ENCODE measurements at regions not wholly inside any gene's neighbourhood (a gene's known extent, or its start where the extent isn't known, plus 50 kb on each side); places are given as distances from the start of the nearest gene placed in this dataset.

DNA sequence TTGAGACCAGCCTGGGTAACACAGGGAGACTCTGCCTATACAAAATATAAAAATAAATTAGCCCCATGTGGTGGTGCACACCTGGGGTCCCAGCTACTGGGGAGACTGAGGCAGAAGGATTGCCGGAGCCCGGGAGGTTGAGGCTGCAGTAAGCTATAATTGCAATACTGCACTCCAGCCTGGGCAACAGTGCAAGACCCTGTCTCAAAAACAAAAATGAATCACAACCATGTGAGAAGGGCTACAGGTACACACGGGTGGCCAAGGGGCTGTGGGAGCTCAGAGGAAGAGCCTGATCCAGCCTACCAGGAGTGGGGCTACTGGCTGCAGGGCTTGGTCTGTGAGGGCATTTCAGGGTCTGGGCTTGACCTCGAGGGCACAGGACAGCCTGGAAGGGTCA lies 55.2 kb upstream of the STXBP1 start:
- no peak overlapping the region for H2AK5ac ChIP-seq (ENCODE audit: low read depth, low read length)
- H3K14ac ChIP-seq (ENCODE audit: low read length) = no peak overlapping the region
- H4K8ac ChIP-seq (ENCODE audit: low read depth, low read length) = no peak overlapping the region
- peak overlapping the region; percentile 82 for H3K18ac ChIP-seq (ENCODE audit: low read length)
- H3K4ac ChIP-seq (ENCODE audit: low read length) = peak overlapping the region; percentile 20
- H2AFZ ChIP-seq (ENCODE audit: low read length) = no peak overlapping the region
- peak overlapping the region; percentile 27 for H3K9ac ChIP-seq (ENCODE audit: low read depth, low read length, poor library complexity)
- H3K79me1 ChIP-seq (ENCODE audit: low read depth, low read length) = peaks cover 3% of the 10 kb centered on the region
- no CpG with 5 or more reads among the region's 4 CpGs for WGBS, 2 donors (ENCODE audit: extremely low coverage in 2 of 2, insufficient read length in 2 of 2, insufficient replicate concordance in 1 of 2)
- no peaks in the 10 kb centered on the region for H3K27me3 ChIP-seq (ENCODE audit: control insufficient read depth in 3 of 3, insufficient read depth in 3 of 3, low read depth in 1 of 3, low read length in 3 of 3)
- H2BK120ac ChIP-seq (ENCODE audit: low read depth, low read length) = peak overlapping the region; percentile 10
- no peak overlapping the region for H3K27ac ChIP-seq (replicated peaks; ENCODE audit: low read length)
- no peak overlapping the region for H3K4me3 ChIP-seq (ENCODE audit: low read length in 2 of 2)
- peak overlapping the region; percentile 87 for H2BK15ac ChIP-seq (ENCODE audit: low read length)
- DNase-seq (ENCODE audit: low spot score) = no peak
- no peaks in the 10 kb centered on the region for H3K9me3 ChIP-seq (replicated peaks in 1 of 2; ENCODE audit: control insufficient read depth in 2 of 2, insufficient read depth in 1 of 2, low read depth in 1 of 2, low read length in 2 of 2)
- H3K4me1 ChIP-seq (ENCODE audit: control insufficient read depth in 2 of 2, insufficient read depth in 1 of 2, low read depth in 1 of 2, low read length in 2 of 2) = peaks cover 36 to 40% of the 10 kb centered on the region in 2 donors
- peak overlapping the region; percentile 93 for H2BK5ac ChIP-seq (ENCODE audit: low read length)
- no peak overlapping the region for H2BK12ac ChIP-seq (ENCODE audit: low read length)
- H3K23ac ChIP-seq (ENCODE audit: low read depth, low read length, poor library complexity) = no peak overlapping the region
- no peak overlapping the region for H4K91ac ChIP-seq (ENCODE audit: low read depth, low read length, poor library complexity)
- no peak overlapping the region for H3K4me2 ChIP-seq (ENCODE audit: insufficient read depth, low read length, poor library complexity, severe bottlenecking)
- H3K36me3 ChIP-seq (replicated peaks in 1 of 2; ENCODE audit: control insufficient read depth in 2 of 2, insufficient read depth in 2 of 2, low read length in 2 of 2) = peaks cover 3 to 5% of the 10 kb centered on the region in 2 donors

DNA sequence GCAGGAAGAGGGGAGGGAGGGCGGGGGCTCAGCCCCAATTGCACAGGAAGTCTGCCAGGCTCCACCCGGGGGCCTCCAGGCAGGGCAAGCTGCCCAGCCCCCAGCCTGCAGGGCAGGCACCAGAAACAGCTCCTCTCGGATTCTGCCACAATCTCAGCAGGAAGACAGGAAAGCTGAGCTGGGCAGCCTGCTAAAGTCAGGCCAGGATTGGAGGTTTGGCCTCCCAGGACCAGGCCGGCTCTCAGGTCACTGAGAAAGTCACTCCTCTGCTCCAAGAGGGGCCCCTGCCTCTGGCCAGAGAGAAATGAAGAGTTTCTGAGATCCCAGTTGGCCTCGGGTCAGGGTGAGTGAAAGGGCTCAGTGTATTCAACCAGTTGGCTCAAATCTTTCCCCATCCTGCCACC lies 54.6 kb upstream of the STXBP1 start:
- H2BK120ac ChIP-seq (ENCODE audit: low read depth, low read length) = peak overlapping the region; percentile 10
- H3K36me3 ChIP-seq (replicated peaks in 1 of 2; ENCODE audit: control insufficient read depth in 2 of 2, insufficient read depth in 2 of 2, low read length in 2 of 2) = peaks cover 3 to 5% of the 10 kb centered on the region in 2 donors
- H2AK5ac ChIP-seq (ENCODE audit: low read depth, low read length) = no peak overlapping the region
- H4K91ac ChIP-seq (ENCODE audit: low read depth, low read length, poor library complexity) = no peak overlapping the region
- H3K18ac ChIP-seq (ENCODE audit: low read length) = peak overlapping the region; percentile 64
- no peak overlapping the region for H3K4me3 ChIP-seq (ENCODE audit: low read length in 2 of 2)
- no peak overlapping the region for H3K9ac ChIP-seq (ENCODE audit: low read depth, low read length, poor library complexity)
- peak overlapping the region; percentile 16 for H2BK15ac ChIP-seq (ENCODE audit: low read length)
- no peaks in the 10 kb centered on the region for H3K27me3 ChIP-seq (ENCODE audit: control insufficient read depth in 3 of 3, insufficient read depth in 3 of 3, low read depth in 1 of 3, low read length in 3 of 3)
- H3K4me1 ChIP-seq (ENCODE audit: control insufficient read depth in 2 of 2, insufficient read depth in 1 of 2, low read depth in 1 of 2, low read length in 2 of 2) = peaks cover 36 to 40% of the 10 kb centered on the region in 2 donors
- H2AFZ ChIP-seq (ENCODE audit: low read length) = peak overlapping the region; percentile 70
- no peak for DNase-seq (ENCODE audit: low spot score)
- peak overlapping the region; percentile 93 for H2BK5ac ChIP-seq (ENCODE audit: low read length)
- H3K79me1 ChIP-seq (ENCODE audit: low read depth, low read length) = peaks cover 3% of the 10 kb centered on the region
- H3K14ac ChIP-seq (ENCODE audit: low read length) = peak overlapping the region; percentile 65
- H3K27ac ChIP-seq (replicated peaks; ENCODE audit: low read length) = peak overlapping the region; percentile 36
- H4K8ac ChIP-seq (ENCODE audit: low read depth, low read length) = no peak overlapping the region
- H3K9me3 ChIP-seq (replicated peaks in 1 of 2; ENCODE audit: control insufficient read depth in 2 of 2, insufficient read depth in 1 of 2, low read depth in 1 of 2, low read length in 2 of 2) = no peaks in the 10 kb centered on the region
- no peak overlapping the region for H3K4ac ChIP-seq (ENCODE audit: low read length)
- WGBS, 2 donors (ENCODE audit: extremely low coverage in 2 of 2, insufficient read length in 2 of 2, insufficient replicate concordance in 1 of 2) = no CpG with 5 or more reads among the region's 5 CpGs
- H2BK12ac ChIP-seq (ENCODE audit: low read length) = peak overlapping the region; percentile 35
- H3K4me2 ChIP-seq (ENCODE audit: insufficient read depth, low read length, poor library complexity, severe bottlenecking) = no peak overlapping the region
- H3K23ac ChIP-seq (ENCODE audit: low read depth, low read length, poor library complexity) = no peak overlapping the region

DNA sequence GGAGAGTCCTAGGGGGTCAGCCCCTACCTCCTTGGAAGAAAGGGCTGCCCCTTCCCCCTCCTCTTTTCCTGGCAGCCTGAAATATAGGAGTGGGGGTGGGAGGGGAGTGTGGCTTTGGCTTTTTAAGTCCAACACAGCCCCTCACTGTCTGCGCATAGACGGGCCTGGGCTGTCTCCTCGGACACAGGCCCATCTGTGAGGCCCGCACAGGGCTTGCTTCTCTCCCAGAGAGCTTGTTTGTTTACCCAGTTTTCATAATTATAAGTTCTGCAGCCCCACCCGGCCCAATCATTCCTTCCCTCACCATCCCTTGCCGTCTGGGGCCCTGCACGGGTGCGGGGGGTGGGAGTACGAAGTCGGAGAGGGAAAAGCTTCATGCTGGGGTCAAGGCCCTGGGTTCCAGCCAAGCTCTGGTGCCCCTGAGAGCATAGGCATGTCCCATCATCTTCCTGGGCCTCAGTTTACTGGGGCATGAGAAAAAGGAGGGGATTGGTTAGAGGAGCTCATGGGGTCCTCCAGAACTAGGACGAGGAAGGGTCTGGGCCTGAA lies 54.0 kb upstream of the STXBP1 start:
- Histone ChIP-seq H3K23ac (ENCODE audit: low read depth, low read length, poor library complexity) (no peak overlapping the region), H3K4me3 (ENCODE audit: low read length in 2 of 2) (no peak overlapping the region), H3K4me2 (ENCODE audit: insufficient read depth, low read length, poor library complexity, severe bottlenecking) (no peak overlapping the region), H2BK5ac (ENCODE audit: low read length) (no peak overlapping the region), H2BK15ac (ENCODE audit: low read length) (peak overlapping the region; percentile 16), H3K79me1 (ENCODE audit: low read depth, low read length) (peaks cover 3% of the 10 kb centered on the region), H3K18ac (ENCODE audit: low read length) (peak overlapping the region; percentile 25), H2AFZ (ENCODE audit: low read length) (peak overlapping the region; percentile 70), H2BK12ac (ENCODE audit: low read length) (peak overlapping the region; percentile 35), H3K9ac (ENCODE audit: low read depth, low read length, poor library complexity) (no peak overlapping the region), H3K27ac (replicated peaks; ENCODE audit: low read length) (peak overlapping the region; percentile 36), H4K91ac (ENCODE audit: low read depth, low read length, poor library complexity) (no peak overlapping the region), H2BK120ac (ENCODE audit: low read depth, low read length) (no peak overlapping the region), H3K9me3 (replicated peaks in 1 of 2; ENCODE audit: control insufficient read depth in 2 of 2, insufficient read depth in 1 of 2, low read depth in 1 of 2, low read length in 2 of 2) (no peaks in the 10 kb centered on the region), H3K27me3 (ENCODE audit: control insufficient read depth in 3 of 3, insufficient read depth in 3 of 3, low read depth in 1 of 3, low read length in 3 of 3) (no peaks in the 10 kb centered on the region), H3K14ac (ENCODE audit: low read length) (no peak overlapping the region), H3K4me1 (ENCODE audit: control insufficient read depth in 2 of 2, insufficient read depth in 1 of 2, low read depth in 1 of 2, low read length in 2 of 2) (peaks cover 36 to 40% of the 10 kb centered on the region in 2 donors), H3K4ac (ENCODE audit: low read length) (peak overlapping the region; percentile 26), H3K36me3 (replicated peaks in 1 of 2; ENCODE audit: control insufficient read depth in 2 of 2, insufficient read depth in 2 of 2, low read length in 2 of 2) (peaks cover 3 to 5% of the 10 kb centered on the region in 2 donors), H4K8ac (ENCODE audit: low read depth, low read length) (no peak overlapping the region), H2AK5ac (ENCODE audit: low read depth, low read length) (peak overlapping the region; percentile 82)
- WGBS, 2 donors (ENCODE audit: extremely low coverage in 2 of 2, insufficient read length in 2 of 2, insufficient replicate concordance in 1 of 2) = no CpG with 5 or more reads among the region's 11 CpGs
- no peak for DNase-seq (ENCODE audit: low spot score)

DNA sequence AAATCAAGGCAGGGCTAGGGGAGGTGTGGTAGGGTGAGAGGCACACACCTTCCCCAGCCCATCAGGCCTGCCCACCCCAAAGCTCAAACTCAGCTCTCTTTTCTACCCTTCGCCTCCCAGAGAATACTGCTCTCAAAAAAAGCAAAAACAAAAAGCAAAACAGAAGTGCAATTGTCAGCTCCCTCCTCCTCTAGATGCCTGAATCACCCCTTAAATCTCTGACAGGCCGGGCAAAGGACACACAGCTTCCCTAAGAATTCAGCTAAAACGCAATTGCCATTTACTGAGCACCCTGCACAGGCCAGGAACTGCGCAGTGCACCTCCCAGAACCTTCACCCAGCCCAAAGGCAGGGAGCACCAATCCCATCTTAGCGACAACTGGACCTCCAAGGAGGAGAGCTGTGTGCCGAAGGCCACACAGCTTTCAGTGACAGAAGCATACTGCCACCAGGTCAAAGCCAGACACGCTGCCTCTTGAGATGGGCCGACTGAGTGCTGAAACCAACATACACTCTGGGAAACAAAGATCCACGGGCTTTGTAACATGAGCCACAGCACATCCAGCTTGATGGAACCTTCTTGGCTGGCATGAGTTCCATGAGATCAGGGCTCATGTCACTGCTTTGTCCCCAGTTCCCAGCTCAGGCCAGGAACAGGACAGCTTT lies 53.4 kb upstream of the STXBP1 start:
- Histone ChIP-seq H3K14ac (ENCODE audit: low read length) (no peak overlapping the region), H4K8ac (ENCODE audit: low read depth, low read length) (no peak overlapping the region), H3K27ac (replicated peaks; ENCODE audit: low read length) (no peak overlapping the region), H3K4me1 (ENCODE audit: control insufficient read depth in 2 of 2, insufficient read depth in 1 of 2, low read depth in 1 of 2, low read length in 2 of 2) (peaks cover 36 to 40% of the 10 kb centered on the region in 2 donors), H3K9me3 (replicated peaks in 1 of 2; ENCODE audit: control insufficient read depth in 2 of 2, insufficient read depth in 1 of 2, low read depth in 1 of 2, low read length in 2 of 2) (no peaks in the 10 kb centered on the region), H3K18ac (ENCODE audit: low read length) (peak overlapping the region; percentile 20), H3K23ac (ENCODE audit: low read depth, low read length, poor library complexity) (no peak overlapping the region), H3K4me3 (ENCODE audit: low read length in 2 of 2) (no peak overlapping the region), H2BK15ac (ENCODE audit: low read length) (no peak overlapping the region), H3K27me3 (ENCODE audit: control insufficient read depth in 3 of 3, insufficient read depth in 3 of 3, low read depth in 1 of 3, low read length in 3 of 3) (no peaks in the 10 kb centered on the region), H3K36me3 (replicated peaks in 1 of 2; ENCODE audit: control insufficient read depth in 2 of 2, insufficient read depth in 2 of 2, low read length in 2 of 2) (peaks cover 3 to 5% of the 10 kb centered on the region in 2 donors), H2BK120ac (ENCODE audit: low read depth, low read length) (no peak overlapping the region), H3K4ac (ENCODE audit: low read length) (peak overlapping the region; percentile 26), H2BK5ac (ENCODE audit: low read length) (no peak overlapping the region), H3K79me1 (ENCODE audit: low read depth, low read length) (peaks cover 3% of the 10 kb centered on the region), H2AK5ac (ENCODE audit: low read depth, low read length) (peak overlapping the region; percentile 82), H4K91ac (ENCODE audit: low read depth, low read length, poor library complexity) (peak overlapping the region; percentile 81), H3K4me2 (ENCODE audit: insufficient read depth, low read length, poor library complexity, severe bottlenecking) (no peak overlapping the region), H2BK12ac (ENCODE audit: low read length) (no peak overlapping the region), H2AFZ (ENCODE audit: low read length) (no peak overlapping the region), H3K9ac (ENCODE audit: low read depth, low read length, poor library complexity) (peak overlapping the region; percentile 2)
- WGBS, 2 donors (ENCODE audit: extremely low coverage in 2 of 2, insufficient read length in 2 of 2, insufficient replicate concordance in 1 of 2) = no CpG with 5 or more reads among the region's 9 CpGs
- DNase-seq (ENCODE audit: low spot score) = no peak
